ENCODE measurements at regions not wholly inside any gene's neighbourhood (a gene's known extent, or its start where the extent isn't known, plus 50 kb on each side); places are given as distances from the start of the nearest gene placed in this dataset.

DNA sequence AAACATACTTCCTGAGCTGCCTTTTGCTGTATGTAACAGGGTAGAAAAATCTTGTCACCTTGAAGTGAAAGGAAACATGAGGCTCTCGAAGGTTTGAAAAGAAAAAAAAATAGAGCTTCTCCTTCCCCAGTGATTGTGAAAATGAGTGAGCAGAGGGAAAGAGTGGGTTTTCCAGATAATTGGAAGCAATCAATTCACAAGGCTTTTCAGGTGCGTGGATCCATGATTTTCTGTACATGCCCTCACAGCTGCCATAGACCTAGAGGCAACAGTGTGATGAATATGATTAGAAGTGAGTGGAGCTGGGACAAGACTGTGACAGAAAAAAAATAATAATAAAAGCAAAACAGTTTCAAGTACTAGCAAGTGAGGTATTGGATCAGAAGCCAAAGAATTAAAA is 1422.5 kb upstream of the CDH6 start:
- Histone ChIP-seq H3K27me3 (ENCODE audit: control insufficient read depth, low read length) (no peaks in the 10 kb centered on the region), H3K9me3 (ENCODE audit: control insufficient read depth, insufficient read depth, low read length) (no peaks in the 10 kb centered on the region), H3K4me2 (ENCODE audit: low read length) (no peak overlapping the region), H3K4me3 (ENCODE audit: low read length) (no peak overlapping the region), H3K36me3 (ENCODE audit: control insufficient read depth, low read length) (no peaks in the 10 kb centered on the region), H3F3A (ENCODE audit: control insufficient read depth, insufficient read depth) (no peaks in the 10 kb centered on the region), H3K9me2 (replicated peaks; ENCODE audit: control insufficient read depth, low read length) (no peaks in the 10 kb centered on the region), H3K79me2 (ENCODE audit: control insufficient read depth, low read length) (no peaks in the 10 kb centered on the region), H4K20me1 (ENCODE audit: control insufficient read depth, insufficient read depth, low read depth, low read length) (no peaks in the 10 kb centered on the region), H3K4me1 (ENCODE audit: control insufficient read depth, low read length) (no peaks in the 10 kb centered on the region), H3K27ac (ENCODE audit: low read depth, low read length) (no peak overlapping the region)
- no peak for TF ChIP-seq EZH2phosphoT487 (IDR thresholded peaks at IDR 0.05; ENCODE audit: borderline replicate concordance, low read length)
- TF ChIP-seq, protein P1, sequence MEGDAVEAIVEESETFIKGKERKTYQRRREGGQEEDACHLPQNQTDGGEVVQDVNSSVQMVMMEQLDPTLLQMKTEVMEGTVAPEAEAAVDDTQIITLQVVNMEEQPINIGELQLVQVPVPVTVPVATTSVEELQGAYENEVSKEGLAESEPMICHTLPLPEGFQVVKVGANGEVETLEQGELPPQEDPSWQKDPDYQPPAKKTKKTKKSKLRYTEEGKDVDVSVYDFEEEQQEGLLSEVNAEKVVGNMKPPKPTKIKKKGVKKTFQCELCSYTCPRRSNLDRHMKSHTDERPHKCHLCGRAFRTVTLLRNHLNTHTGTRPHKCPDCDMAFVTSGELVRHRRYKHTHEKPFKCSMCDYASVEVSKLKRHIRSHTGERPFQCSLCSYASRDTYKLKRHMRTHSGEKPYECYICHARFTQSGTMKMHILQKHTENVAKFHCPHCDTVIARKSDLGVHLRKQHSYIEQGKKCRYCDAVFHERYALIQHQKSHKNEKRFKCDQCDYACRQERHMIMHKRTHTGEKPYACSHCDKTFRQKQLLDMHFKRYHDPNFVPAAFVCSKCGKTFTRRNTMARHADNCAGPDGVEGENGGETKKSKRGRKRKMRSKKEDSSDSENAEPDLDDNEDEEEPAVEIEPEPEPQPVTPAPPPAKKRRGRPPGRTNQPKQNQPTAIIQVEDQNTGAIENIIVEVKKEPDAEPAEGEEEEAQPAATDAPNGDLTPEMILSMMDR (IDR thresholded peaks at IDR 0.05; ENCODE audit: low read depth, low read length, poor library complexity, severe bottlenecking), result no peak

DNA sequence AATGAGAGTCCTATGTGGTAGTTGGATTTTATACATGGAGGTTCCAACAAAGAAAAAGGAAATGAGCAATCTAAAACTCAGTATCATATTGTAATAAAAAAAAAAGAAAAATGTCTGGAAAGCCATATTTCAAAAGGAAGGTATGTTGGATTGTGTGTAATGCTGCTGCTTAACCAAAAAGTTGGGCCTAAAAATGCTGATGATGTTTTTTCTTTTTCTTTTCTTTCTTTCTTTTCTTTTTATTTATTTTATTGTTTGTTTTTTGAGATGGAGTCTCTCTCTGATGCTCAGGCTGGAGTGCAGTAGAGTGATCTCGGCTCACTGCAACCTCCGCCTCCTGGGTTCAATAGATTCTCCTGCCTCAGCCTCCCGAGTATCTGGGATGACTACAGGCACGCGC is 1424.0 kb upstream of the CDH6 start:
- Histone ChIP-seq H3K36me3 (ENCODE audit: control insufficient read depth, low read length) (no peaks in the 10 kb centered on the region), H3K9me3 (ENCODE audit: control insufficient read depth, insufficient read depth, low read length) (no peaks in the 10 kb centered on the region), H3K4me2 (ENCODE audit: low read length) (no peak overlapping the region), H3K79me2 (ENCODE audit: control insufficient read depth, low read length) (no peaks in the 10 kb centered on the region), H3K9me2 (replicated peaks; ENCODE audit: control insufficient read depth, low read length) (no peaks in the 10 kb centered on the region), H3K4me1 (ENCODE audit: control insufficient read depth, low read length) (no peaks in the 10 kb centered on the region), H3K27me3 (ENCODE audit: control insufficient read depth, low read length) (no peaks in the 10 kb centered on the region), H3F3A (ENCODE audit: control insufficient read depth, insufficient read depth) (no peaks in the 10 kb centered on the region), H4K20me1 (ENCODE audit: control insufficient read depth, insufficient read depth, low read depth, low read length) (no peaks in the 10 kb centered on the region), H3K27ac (ENCODE audit: low read depth, low read length) (no peak overlapping the region), H3K4me3 (ENCODE audit: low read length) (no peak overlapping the region)
- no peak for TF ChIP-seq EZH2phosphoT487 (IDR thresholded peaks at IDR 0.05; ENCODE audit: borderline replicate concordance, low read length)
- TF ChIP-seq, protein P1 (IDR thresholded peaks at IDR 0.05; ENCODE audit: low read depth, low read length, poor library complexity, severe bottlenecking), result no peak

DNA sequence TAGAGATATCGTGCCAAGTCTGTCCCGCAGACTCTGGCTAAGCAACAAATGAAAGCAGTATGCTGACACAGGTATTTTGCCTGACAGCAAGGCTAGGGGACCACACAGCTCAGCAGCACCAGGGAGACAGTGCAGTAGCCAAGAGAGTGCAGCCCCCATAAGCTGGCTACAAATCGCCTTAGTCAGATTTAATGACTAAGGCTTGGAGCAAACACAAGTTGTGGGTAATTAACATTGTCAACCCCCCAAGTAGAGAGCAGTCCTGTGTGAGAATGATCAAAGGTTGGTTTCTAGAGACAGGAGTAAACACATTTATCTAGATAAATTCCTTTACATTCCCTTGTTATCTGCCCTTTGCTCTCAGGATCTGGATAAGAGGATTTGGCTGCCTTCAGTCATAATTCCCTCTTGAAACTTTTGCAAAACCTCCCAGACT is 1434.5 kb upstream of the CDH6 start:
- no peaks in the 10 kb centered on the region for H3K79me2 ChIP-seq (ENCODE audit: control insufficient read depth, low read length)
- no peak overlapping the region for H3K27ac ChIP-seq (ENCODE audit: low read depth, low read length)
- no peaks in the 10 kb centered on the region for H4K20me1 ChIP-seq (ENCODE audit: control insufficient read depth, insufficient read depth, low read depth, low read length)
- no peaks in the 10 kb centered on the region for H3K4me1 ChIP-seq (ENCODE audit: control insufficient read depth, low read length)
- H3K9me2 ChIP-seq (replicated peaks; ENCODE audit: control insufficient read depth, low read length), result no peaks in the 10 kb centered on the region
- no peak for TF ChIP-seq EZH2phosphoT487 (IDR thresholded peaks at IDR 0.05; ENCODE audit: borderline replicate concordance, low read length)
- TF ChIP-seq, protein P1 (IDR thresholded peaks at IDR 0.05; ENCODE audit: low read depth, low read length, poor library complexity, severe bottlenecking), result no peak
- no peaks in the 10 kb centered on the region for H3K36me3 ChIP-seq (ENCODE audit: control insufficient read depth, low read length)
- no peak overlapping the region for H3K4me2 ChIP-seq (ENCODE audit: low read length)
- no peaks in the 10 kb centered on the region for H3K9me3 ChIP-seq (ENCODE audit: control insufficient read depth, insufficient read depth, low read length)
- no peaks in the 10 kb centered on the region for H3F3A ChIP-seq (ENCODE audit: control insufficient read depth, insufficient read depth)
- no peaks in the 10 kb centered on the region for H3K27me3 ChIP-seq (ENCODE audit: control insufficient read depth, low read length)
- H3K4me3 ChIP-seq (ENCODE audit: low read length), result no peak overlapping the region

DNA sequence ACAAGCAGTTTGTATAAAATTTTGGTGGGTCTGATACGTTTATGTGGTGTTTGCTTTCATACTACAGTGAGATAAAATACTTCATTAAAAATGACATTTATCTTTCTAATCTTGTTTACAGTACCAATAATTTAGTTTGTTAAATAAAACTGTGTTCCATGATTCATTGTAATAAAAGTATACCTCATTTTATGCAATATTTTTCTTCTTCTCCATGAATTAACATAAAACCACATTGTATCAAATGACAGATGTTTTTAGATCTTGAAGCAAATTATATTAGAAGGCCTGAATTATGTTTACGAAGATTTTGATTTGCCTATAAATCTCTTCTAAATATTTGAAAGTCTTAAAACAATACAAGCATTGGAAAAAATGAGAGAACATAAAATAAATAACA is 1443.0 kb upstream of the CDH6 start:
- TF ChIP-seq, protein P1 (IDR thresholded peaks at IDR 0.05; ENCODE audit: low read depth, low read length, poor library complexity, severe bottlenecking), result no peak
- TF ChIP-seq EZH2phosphoT487 (IDR thresholded peaks at IDR 0.05; ENCODE audit: borderline replicate concordance, low read length), result no peak
- no peaks in the 10 kb centered on the region for H3K9me3 ChIP-seq (ENCODE audit: control insufficient read depth, insufficient read depth, low read length)
- H3K27ac ChIP-seq (ENCODE audit: low read depth, low read length), result no peak overlapping the region
- H3K79me2 ChIP-seq (ENCODE audit: control insufficient read depth, low read length), result no peaks in the 10 kb centered on the region
- H3K4me2 ChIP-seq (ENCODE audit: low read length), result no peak overlapping the region
- no peaks in the 10 kb centered on the region for H4K20me1 ChIP-seq (ENCODE audit: control insufficient read depth, insufficient read depth, low read depth, low read length)
- H3K4me1 ChIP-seq (ENCODE audit: control insufficient read depth, low read length), result no peaks in the 10 kb centered on the region
- H3F3A ChIP-seq (ENCODE audit: control insufficient read depth, insufficient read depth), result no peaks in the 10 kb centered on the region
- no peaks in the 10 kb centered on the region for H3K36me3 ChIP-seq (ENCODE audit: control insufficient read depth, low read length)
- H3K27me3 ChIP-seq (ENCODE audit: control insufficient read depth, low read length), result no peaks in the 10 kb centered on the region
- H3K4me3 ChIP-seq (ENCODE audit: low read length), result no peak overlapping the region
- H3K9me2 ChIP-seq (replicated peaks; ENCODE audit: control insufficient read depth, low read length), result no peaks in the 10 kb centered on the region
